Right cardiac atrium (tissue), 5 donors: ENCODE measurements at regions not wholly inside any gene's neighbourhood (a gene's known extent, or its start where the extent isn't known, plus 50 kb on each side); places are given as distances from the start of the nearest gene placed in this dataset.

Experiments used
- ATAC-seq, 2 donors: fragments of 200-7000 bp; cut with Tn5 transposase; one replicate each; pipeline versions ENCODE4 v1.8.0 to v1.9.1; 2020; ENCODE audit warnings: moderate library complexity in 2 of 2, mild to moderate bottlenecking in 1 of 2
- DNase-seq, 3 donors: peaks; one replicate each; pipeline ENCODE4 v3.0.0-alpha.2; 2020
- H3K27ac ChIP-seq: one replicate; pipeline ENCODE4 v1.5.1; 2013; ENCODE audit warnings: mild to moderate bottlenecking, low read length, control low read depth, moderate library complexity
- H3K27me3 ChIP-seq: one replicate; pipeline ENCODE4 v1.6.1; 2013; ENCODE audit not compliant: control insufficient read depth, insufficient read depth
- H3K4me1 ChIP-seq: one replicate; pipeline ENCODE4 v1.6.1; 2013; ENCODE audit warnings: low read length; ENCODE audit not compliant: control insufficient read depth, insufficient read depth
- H3K4me3 ChIP-seq: one replicate; pipeline ENCODE4 v1.5.1; 2013; ENCODE audit warnings: low read length, control low read depth
- H3K9me3 ChIP-seq: one replicate; pipeline ENCODE4 v1.6.1; 2013; ENCODE audit warnings: low read length; ENCODE audit not compliant: control insufficient read depth
- WGBS: extraction: QIAGEN DNeasy Blood & Tissue Kit; methylation state at CpG from one replicate; pipeline ENCODE4 v1.1.7; 2013; 5-methylcytosine and 5-hydroxymethylcytosine counted together
- intact Hi-C, 4 donors: fragments of 100-400 bp; cut with DNase I; formaldehyde crosslinking; loops; one replicate each; pipeline versions ENCODE4 v1.11.0 to v1.14.0; 2022 to 2023
- donor health status: healthy with polysubstance abuse.
- donor health status: DM: no; HTN: yes; CAD: no.
- donor health status: DM: no; HTN: no; CAD: no.
- donor health status: DM: no; HTN: yes; CAD: no; lungs with severe emphysema.
- donor health status: DM: yes; HTN: yes; CAD: no.

DNA sequence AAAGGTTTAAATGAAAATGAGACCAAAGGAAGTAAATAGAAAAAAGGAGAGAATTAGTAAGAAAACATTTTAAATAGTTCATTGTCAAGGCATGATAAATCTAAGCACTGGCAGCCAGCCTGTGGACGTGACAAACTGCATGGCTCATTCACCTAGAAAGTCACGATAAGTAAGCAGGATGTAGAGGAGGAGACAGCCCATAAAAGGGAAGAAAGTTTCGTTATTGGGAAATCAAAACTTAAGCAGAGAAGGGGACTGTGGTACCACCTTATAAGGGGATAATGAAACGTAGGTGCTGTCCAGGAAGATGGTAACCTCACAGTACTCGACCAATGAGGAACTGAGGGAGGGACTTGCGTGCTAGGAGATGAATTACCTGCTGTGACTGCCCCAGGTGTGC, 494.5 kb upstream of the GRAMD2B start:
- WGBS: 78% methylated on average over 6 of the region's 6 CpGs
- H3K9me3 ChIP-seq: no peaks in the 10 kb centered on the region
- no peaks in the 10 kb centered on the region for H3K4me1 ChIP-seq
- DNase-seq (no peak), ATAC-seq (no peak)
- no peaks in the 10 kb centered on the region for H3K27me3 ChIP-seq
- intact Hi-C loops: no loop called here
- no peak overlapping the region for H3K4me3 ChIP-seq
- no peak overlapping the region for H3K27ac ChIP-seq

DNA sequence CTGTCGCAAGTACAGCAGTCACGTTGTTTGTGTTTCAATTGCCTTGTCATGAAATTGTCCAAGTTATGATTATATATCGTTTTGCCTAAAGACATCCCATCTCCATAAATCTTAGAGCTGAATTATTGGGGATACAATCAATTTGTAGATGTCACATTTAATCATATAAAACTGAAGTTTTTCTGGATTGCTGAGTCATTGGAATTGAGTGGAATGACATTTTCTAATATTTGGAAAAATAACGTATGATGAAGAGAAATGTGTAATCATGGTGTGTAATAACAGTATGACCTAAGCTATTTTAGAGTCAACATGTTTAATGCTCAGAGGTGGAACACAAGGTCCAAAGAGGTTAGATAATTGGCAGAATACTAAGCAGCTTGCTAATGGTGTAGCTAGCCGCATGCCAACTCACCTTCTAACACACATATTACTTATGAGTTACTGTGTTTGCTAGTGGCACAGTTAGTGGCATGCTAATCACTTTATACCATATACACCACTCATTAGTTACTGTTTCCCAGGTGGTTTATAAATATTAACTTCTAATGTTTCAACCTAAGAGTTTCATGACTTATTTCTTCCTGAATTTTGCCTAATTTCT, 473.1 kb upstream of the GRAMD2B start:
- H3K27me3 ChIP-seq: no peaks in the 10 kb centered on the region
- H3K27ac ChIP-seq: no peak overlapping the region
- no peak overlapping the region for H3K4me3 ChIP-seq
- no peaks in the 10 kb centered on the region for H3K9me3 ChIP-seq
- intact Hi-C loops: no loop called here
- DNase-seq (no peak), ATAC-seq (no peak)
- WGBS: 88% methylated on average over 5 of the region's 5 CpGs
- no peaks in the 10 kb centered on the region for H3K4me1 ChIP-seq

DNA sequence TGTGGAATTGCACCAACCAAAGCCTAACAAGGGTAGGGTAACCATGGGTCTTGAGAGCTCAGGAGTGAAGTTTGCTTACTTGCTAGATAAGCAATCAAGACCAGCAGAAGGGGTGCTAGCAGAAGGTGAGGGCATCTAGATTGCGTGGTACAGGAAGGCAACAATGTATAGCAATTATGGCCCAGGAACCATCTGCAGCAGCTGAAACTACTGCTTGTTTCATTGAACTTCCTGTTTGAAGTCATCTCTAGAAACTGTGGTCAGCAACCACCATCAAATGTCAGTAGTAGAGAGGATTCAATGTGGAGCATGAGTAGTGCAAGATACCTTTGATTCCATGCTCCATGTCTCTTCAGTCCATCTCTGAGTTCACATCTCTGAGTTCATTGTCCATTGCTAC, 462.1 kb upstream of the GRAMD2B start:
- WGBS: 81% methylated on average over 1 of the region's 1 CpG
- Histone ChIP-seq H3K4me3 (no peak overlapping the region), H3K4me1 (no peaks in the 10 kb centered on the region), H3K9me3 (no peaks in the 10 kb centered on the region), H3K27me3 (no peaks in the 10 kb centered on the region), H3K27ac (no peak overlapping the region)
- no peak for DNase-seq
- ATAC-seq: no peak
- intact Hi-C loops: no loop called here

DNA sequence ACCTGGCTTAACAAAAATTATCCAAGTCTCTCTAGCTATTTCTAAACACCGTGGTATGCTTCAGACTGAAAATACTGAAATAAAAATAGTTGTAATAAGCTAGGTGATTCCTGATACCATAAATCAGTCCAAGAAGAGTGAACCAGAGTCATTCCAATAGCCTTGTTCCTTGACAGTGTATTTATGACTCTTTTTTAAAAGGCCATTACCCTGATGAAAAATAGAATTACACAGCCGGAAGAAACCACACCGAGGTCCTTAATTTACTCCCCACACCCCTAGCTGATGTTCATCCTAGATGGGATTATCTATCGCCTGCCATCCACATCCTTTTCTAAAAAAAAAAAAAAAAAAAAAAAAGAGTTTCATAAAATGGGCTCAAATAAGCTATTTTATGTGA, 457.6 kb upstream of the GRAMD2B start:
- WGBS: 95% methylated on average over 4 of the region's 4 CpGs
- intact Hi-C loops: no loop called here
- Histone ChIP-seq H3K4me3 (no peak overlapping the region), H3K27ac (no peak overlapping the region), H3K4me1 (no peaks in the 10 kb centered on the region), H3K9me3 (no peaks in the 10 kb centered on the region), H3K27me3 (no peaks in the 10 kb centered on the region)
- DNase-seq: no peak
- ATAC-seq: no peak

DNA sequence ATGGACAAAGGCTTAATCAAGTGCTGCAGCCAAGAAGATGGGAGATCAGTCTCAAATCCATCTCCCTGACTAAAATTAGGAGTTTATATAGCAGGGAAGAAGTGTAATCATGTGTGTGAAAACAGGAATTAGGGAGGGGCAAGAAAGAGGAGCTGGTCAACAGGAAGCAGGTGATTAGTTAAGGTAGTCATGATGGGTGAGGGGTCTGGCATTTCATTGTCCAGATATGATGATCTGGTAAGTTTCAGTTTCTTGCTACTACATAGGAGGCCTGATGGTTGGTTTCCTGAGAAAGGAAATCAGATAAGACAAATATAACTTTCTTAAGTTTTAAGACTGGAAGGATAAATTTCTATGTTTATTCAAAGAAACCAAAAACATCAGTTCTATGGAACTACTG, 455.6 kb upstream of the GRAMD2B start:
- H3K9me3 ChIP-seq: no peaks in the 10 kb centered on the region
- H3K4me1 ChIP-seq: no peaks in the 10 kb centered on the region
- intact Hi-C loops: no loop called here
- H3K4me3 ChIP-seq: no peak overlapping the region
- no peak for DNase-seq
- ATAC-seq: no peak
- H3K27ac ChIP-seq: no peak overlapping the region
- H3K27me3 ChIP-seq: no peaks in the 10 kb centered on the region

DNA sequence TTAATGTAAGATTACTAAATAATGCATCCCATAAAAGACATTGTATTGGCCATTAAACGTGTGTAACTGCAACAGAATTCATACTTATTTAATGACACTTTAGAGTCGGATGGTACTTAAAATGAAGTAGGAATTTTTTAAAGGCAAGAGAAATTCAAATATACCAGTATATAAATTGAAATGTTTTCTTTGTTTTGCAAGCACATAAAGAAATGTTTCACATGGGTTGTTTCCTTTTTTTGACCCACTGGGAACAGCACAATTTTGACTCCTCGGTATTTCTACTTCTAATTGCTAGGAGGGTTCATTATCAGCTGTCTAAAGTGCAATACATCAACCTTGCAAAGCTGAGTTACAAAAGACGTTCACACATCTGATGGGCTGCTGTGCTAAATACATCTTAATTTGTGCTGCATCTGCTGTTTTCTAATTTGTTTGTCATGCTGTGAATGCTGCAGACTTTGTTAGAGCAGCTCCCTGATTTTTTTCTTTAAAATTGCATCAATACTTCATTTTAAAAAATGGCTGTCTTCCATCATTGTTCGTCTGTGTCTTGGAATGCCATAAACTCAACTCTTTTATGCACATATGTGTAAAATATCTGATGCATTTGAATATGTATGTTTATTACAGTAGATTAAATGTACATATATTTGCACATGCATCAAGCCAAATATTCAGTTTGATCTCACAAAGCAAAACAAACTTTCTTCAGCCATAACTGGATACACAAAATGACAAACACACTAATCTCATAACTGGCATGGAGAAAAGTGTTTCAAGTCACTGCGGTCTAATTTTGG, 454.0 kb upstream of the GRAMD2B start:
- Histone ChIP-seq H3K27me3 (no peaks in the 10 kb centered on the region), H3K4me1 (no peaks in the 10 kb centered on the region), H3K9me3 (no peaks in the 10 kb centered on the region), H3K27ac (no peak overlapping the region), H3K4me3 (no peak overlapping the region)
- no peak for ATAC-seq
- no peak for DNase-seq
- 73% methylated on average over 6 of the region's 6 CpGs for WGBS
- intact Hi-C loops: no loop called here

DNA sequence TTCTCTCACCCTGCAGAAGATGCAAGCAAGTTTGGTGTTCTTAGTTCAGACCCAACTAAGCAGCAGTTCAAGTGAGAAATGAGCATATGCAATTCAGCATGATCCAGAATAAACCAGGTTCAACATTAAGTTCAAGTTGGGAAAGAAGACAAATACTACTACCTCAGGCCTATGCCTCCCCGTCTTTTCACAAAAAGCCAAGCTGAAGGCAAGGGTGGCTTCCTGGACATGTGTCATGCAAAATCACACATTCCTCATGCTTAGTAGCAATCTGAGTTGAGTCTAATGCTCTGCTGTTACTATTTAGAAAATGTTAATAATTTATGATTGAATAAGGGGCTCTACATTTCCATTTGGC, 453.4 kb upstream of the GRAMD2B start:
- WGBS: 94% methylated on average over 1 of the region's 1 CpG
- no peak overlapping the region for H3K27ac ChIP-seq

DNA sequence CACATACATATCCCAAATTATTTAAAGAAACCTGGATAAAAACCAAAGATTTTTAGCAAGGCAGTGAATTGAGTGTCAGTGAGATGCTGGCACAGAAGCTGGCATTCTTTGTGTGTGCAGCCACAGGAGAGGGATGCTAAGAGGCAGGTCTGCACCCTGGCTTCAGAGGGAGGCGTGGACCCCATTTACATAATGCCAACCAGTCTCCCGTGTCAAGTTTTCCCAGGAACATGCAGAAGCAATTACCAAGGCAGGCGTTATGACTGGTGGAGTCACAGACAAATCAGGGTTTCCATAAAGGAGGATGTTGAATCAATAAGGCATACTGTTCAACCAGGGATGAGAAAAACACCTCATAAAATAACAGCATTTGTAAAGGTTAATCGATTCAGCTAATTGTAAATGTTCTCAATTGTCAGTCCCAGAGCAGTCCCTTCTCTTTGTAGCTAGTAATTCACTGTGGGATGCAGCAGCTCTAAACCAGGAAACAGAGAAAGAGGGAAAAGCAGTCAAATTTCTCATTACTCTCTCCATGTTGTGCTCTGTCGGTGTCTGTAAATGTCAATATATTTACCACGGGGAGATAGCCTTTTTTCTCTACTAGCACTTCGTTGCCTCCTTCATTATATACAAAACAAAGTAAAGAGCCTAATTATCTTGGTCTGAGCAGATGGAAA, 452.4 kb upstream of the GRAMD2B start:
- WGBS: 86% methylated on average over 7 of the region's 7 CpGs
- Histone ChIP-seq H3K4me3 (no peak overlapping the region), H3K4me1 (no peaks in the 10 kb centered on the region), H3K9me3 (no peaks in the 10 kb centered on the region), H3K27me3 (no peaks in the 10 kb centered on the region), H3K27ac (no peak overlapping the region)
- DNase-seq: no peak
- no peak for ATAC-seq
- intact Hi-C loops: no loop called here

More for the DNA sequence above, 453.4 kb upstream of the GRAMD2B start:
- Histone ChIP-seq H3K27me3 (no peaks in the 10 kb centered on the region), H3K4me1 (no peaks in the 10 kb centered on the region), H3K4me3 (no peak overlapping the region), H3K9me3 (no peaks in the 10 kb centered on the region)
- intact Hi-C loops: no loop called here
- ATAC-seq: no peak
- no peak for DNase-seq

DNA sequence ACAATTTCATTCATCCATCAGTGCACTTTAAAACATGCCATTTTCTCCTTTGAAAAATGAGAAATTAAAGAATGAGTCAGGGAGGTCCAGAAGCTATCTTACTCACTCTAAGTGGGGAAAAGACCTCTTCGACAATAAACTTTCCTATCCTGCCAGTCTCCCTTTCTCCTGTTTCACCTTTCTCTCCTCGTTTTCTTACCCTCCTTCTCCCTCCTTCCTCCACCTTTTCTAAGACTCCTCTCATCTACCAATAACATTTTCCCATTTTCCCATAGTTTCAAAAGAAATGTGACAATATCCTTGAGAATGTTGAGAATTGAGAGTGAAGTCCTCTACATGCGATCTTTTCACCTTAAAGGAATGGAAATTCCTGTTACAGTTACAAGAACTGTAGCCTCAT, 450.5 kb upstream of the GRAMD2B start:
- Histone ChIP-seq H3K27ac (no peak overlapping the region), H3K4me1 (no peaks in the 10 kb centered on the region)
- WGBS: 83% methylated on average over 3 of the region's 3 CpGs

DNA sequence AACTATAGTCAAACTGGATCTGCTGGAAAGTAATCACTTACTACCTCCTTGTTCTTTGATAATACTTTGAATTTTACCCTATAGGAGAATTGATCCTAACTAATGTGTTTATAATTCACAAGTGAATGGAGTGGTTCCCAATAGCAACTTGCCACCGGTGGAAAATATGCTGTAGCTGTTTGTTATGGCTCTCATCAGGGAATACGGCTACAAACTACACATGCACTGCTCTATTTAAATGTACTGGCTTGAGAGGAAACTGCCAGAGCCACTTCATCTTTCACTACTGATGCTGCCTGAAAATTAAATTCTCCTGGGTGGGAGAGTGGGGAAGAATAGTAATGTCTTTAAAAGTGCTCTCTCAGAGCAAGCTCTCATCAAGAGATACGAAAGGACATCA, 448.5 kb upstream of the GRAMD2B start:
- intact Hi-C loops: no loop called here
- ATAC-seq: no peak
- no peak overlapping the region for H3K4me3 ChIP-seq
- H3K27ac ChIP-seq: no peak overlapping the region
- no peak for DNase-seq
- H3K27me3 ChIP-seq: no peaks in the 10 kb centered on the region
- WGBS: 70% methylated on average over 3 of the region's 3 CpGs
- no peaks in the 10 kb centered on the region for H3K9me3 ChIP-seq
- no peaks in the 10 kb centered on the region for H3K4me1 ChIP-seq

More for the DNA sequence above, 450.5 kb upstream of the GRAMD2B start:
- Histone ChIP-seq H3K27me3 (no peaks in the 10 kb centered on the region), H3K9me3 (no peaks in the 10 kb centered on the region), H3K4me3 (no peak overlapping the region)
- intact Hi-C loops: no loop called here
- no peak for DNase-seq
- no peak for ATAC-seq

DNA sequence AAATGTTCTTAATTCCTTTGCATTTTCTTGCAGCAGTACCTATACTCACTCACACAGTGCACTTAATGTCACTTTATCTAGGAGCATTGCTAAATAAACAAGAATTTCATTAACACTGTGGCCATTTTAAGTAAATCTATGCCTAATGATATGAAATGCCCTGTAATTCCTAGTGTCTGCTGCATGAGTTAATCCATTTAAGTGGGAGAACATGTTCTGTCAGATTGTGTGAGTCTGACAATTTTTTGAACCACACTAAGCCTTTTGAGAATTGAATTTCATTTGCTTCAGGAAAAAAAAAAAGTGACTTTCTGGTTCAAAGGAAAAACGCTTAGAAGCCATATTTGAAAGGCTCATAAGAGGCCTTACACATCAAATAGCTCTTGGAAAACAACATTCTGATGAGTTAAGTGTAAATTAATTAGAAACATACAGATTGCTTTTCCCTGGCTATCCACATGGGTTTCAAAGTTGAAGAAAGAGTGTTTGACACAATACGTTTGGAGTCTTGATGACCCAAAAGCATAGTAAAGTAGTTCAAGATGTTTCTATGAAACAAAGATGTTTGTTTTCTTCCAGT, 446.7 kb upstream of the GRAMD2B start:
- DNase-seq (no peak), ATAC-seq (no peak)
- H3K27ac ChIP-seq: no peak overlapping the region
- H3K4me3 ChIP-seq: no peak overlapping the region
- 88% methylated on average over 2 of the region's 2 CpGs for WGBS
- H3K9me3 ChIP-seq: no peaks in the 10 kb centered on the region
- intact Hi-C loops: no loop called here
- H3K27me3 ChIP-seq: no peaks in the 10 kb centered on the region
- H3K4me1 ChIP-seq: no peaks in the 10 kb centered on the region
